RWPE2 (cell line): ENCODE measurements at regions not wholly inside any gene's neighbourhood (a gene's known extent, or its start where the extent isn't known, plus 50 kb on each side); places are given as distances from the start of the nearest gene placed in this dataset.

Experiments used
- ATAC-seq: fragments of 200-7000 bp; cut with Tn5 transposase; 3 replicates; pipeline ENCODE4 v1.9.1; 2021; ENCODE audit warnings: low read depth
- DNase-seq: peaks from one replicate; pipeline ENCODE4 v3.0.0-alpha.2; 2020; ENCODE audit warnings: low spot score
- H3K27ac ChIP-seq: fragments of 450-650 bp; 2 replicates; pipeline ENCODE4 v1.5.1; 2017; ENCODE audit warnings: mild to moderate bottlenecking; ENCODE audit not compliant: poor library complexity, severe bottlenecking
- H3K27me3 ChIP-seq: fragments of 250-450 bp; sonication (Bioruptor Pico); 2 replicates; pipeline ENCODE4 v1.5.1; 2021; ENCODE audit warnings: mild to moderate bottlenecking, moderate library complexity; ENCODE audit not compliant: insufficient read depth, poor library complexity, severe bottlenecking
- H3K36me3 ChIP-seq: fragments of 250-450 bp; sonication (Bioruptor Pico); 2 replicates; pipeline ENCODE4 v1.5.1; 2020; ENCODE audit warnings: low read depth, mild to moderate bottlenecking, moderate library complexity
- H3K4me1 ChIP-seq: fragments of 250-450 bp; sonication (Bioruptor Pico); 2 replicates; pipeline ENCODE4 v1.5.1; 2021; ENCODE audit warnings: mild to moderate bottlenecking, moderate library complexity; ENCODE audit not compliant: insufficient read depth, poor library complexity, severe bottlenecking
- H3K4me3 ChIP-seq: fragments of 250-450 bp; sonication (Bioruptor Pico); 2 replicates; pipeline ENCODE4 v1.5.1; 2021; ENCODE audit warnings: mild to moderate bottlenecking, moderate library complexity; ENCODE audit not compliant: severe bottlenecking
- H3K9me3 ChIP-seq: fragments of 250-450 bp; sonication (Bioruptor Pico); 2 replicates; pipeline ENCODE4 v1.5.1; 2021; ENCODE audit warnings: mild to moderate bottlenecking, moderate library complexity; ENCODE audit not compliant: severe bottlenecking
- TF ChIP-seq, protein P1 (sequence below): fragments of 450-650 bp; IDR thresholded peaks from one replicate; pipeline ENCODE4 v1.5.1; 2017; ENCODE audit warnings: mild to moderate bottlenecking, moderate library complexity; ENCODE audit not compliant: poor library complexity, severe bottlenecking

DNA sequence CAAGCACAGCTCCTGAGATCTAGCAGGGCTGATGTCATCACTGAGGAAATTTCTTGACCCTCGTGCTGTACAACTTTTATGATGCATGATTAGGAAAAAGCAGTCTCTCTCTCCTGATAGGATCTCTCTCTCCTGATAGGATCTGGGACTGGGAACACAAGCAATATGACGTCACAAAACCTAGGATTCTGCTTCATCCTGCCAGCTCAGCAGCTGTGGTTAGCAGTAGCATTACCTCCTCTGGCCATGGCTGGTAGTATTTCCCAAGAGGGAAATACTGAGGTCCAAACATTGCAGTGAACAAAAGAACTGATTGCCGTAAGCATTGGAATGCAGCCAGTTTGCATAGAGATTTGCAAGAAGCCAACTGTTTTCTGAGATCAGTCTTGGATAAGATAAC lies 521.2 kb upstream of the POU3F3 start:
- ATAC-seq (no peak), DNase-seq (no peak)
- TF ChIP-seq, protein P1, sequence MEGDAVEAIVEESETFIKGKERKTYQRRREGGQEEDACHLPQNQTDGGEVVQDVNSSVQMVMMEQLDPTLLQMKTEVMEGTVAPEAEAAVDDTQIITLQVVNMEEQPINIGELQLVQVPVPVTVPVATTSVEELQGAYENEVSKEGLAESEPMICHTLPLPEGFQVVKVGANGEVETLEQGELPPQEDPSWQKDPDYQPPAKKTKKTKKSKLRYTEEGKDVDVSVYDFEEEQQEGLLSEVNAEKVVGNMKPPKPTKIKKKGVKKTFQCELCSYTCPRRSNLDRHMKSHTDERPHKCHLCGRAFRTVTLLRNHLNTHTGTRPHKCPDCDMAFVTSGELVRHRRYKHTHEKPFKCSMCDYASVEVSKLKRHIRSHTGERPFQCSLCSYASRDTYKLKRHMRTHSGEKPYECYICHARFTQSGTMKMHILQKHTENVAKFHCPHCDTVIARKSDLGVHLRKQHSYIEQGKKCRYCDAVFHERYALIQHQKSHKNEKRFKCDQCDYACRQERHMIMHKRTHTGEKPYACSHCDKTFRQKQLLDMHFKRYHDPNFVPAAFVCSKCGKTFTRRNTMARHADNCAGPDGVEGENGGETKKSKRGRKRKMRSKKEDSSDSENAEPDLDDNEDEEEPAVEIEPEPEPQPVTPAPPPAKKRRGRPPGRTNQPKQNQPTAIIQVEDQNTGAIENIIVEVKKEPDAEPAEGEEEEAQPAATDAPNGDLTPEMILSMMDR, result no peak
- Histone ChIP-seq H3K9me3 (no peaks in the 10 kb centered on the region), H3K4me1 (no peaks in the 10 kb centered on the region), H3K27ac (no peak overlapping the region), H3K27me3 (no peaks in the 10 kb centered on the region), H3K4me3 (no peak overlapping the region), H3K36me3 (no peaks in the 10 kb centered on the region)

DNA sequence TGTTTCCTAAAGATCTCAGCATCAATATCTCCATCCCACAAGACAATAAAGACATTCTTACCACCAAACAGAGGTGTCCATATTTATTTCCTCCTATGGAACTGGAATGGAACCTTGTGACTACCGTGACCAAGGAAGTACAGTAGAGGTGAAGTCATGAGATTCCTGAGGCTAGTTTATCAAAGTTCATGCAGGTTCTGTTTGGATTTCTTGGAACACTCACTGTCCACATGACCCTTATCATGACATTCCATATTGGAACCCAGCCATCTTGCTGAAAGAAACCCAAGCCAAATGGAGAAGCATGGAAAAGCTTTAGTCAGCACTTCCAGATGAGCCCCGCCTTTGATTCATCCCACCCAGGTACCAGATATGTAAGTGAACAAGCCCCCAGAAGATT lies 516.0 kb upstream of the POU3F3 start:
- Histone ChIP-seq H3K4me1 (no peaks in the 10 kb centered on the region), H3K27me3 (no peaks in the 10 kb centered on the region), H3K27ac (no peak overlapping the region), H3K9me3 (no peaks in the 10 kb centered on the region), H3K4me3 (no peak overlapping the region), H3K36me3 (no peaks in the 10 kb centered on the region)
- ATAC-seq (no peak), DNase-seq (no peak)
- TF ChIP-seq, protein P1, result no peak

DNA sequence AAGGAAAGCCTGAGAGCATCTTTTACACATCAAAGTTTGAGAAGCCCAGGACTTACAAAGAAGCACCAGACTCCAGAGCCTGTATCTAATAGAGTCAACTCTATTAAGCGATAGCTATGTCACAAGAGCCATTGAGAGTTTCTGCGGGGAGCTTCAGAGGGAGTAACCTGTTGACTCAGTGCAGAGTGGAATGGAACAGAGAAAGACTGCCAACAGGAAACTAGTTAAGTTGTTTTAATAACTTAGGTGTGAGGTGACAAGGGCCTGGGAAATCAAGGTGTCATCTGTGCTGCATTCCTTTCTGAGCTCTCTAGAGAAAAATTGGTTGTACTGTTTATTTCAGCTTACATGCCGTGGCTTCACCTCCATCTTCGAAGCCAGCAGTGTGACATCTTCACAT lies 513.8 kb upstream of the POU3F3 start:
- Histone ChIP-seq H3K27ac (no peak overlapping the region), H3K4me1 (no peaks in the 10 kb centered on the region), H3K27me3 (no peaks in the 10 kb centered on the region), H3K36me3 (no peaks in the 10 kb centered on the region), H3K4me3 (no peak overlapping the region), H3K9me3 (no peaks in the 10 kb centered on the region)
- DNase-seq (no peak), ATAC-seq (no peak)
- TF ChIP-seq, protein P1, result no peak

DNA sequence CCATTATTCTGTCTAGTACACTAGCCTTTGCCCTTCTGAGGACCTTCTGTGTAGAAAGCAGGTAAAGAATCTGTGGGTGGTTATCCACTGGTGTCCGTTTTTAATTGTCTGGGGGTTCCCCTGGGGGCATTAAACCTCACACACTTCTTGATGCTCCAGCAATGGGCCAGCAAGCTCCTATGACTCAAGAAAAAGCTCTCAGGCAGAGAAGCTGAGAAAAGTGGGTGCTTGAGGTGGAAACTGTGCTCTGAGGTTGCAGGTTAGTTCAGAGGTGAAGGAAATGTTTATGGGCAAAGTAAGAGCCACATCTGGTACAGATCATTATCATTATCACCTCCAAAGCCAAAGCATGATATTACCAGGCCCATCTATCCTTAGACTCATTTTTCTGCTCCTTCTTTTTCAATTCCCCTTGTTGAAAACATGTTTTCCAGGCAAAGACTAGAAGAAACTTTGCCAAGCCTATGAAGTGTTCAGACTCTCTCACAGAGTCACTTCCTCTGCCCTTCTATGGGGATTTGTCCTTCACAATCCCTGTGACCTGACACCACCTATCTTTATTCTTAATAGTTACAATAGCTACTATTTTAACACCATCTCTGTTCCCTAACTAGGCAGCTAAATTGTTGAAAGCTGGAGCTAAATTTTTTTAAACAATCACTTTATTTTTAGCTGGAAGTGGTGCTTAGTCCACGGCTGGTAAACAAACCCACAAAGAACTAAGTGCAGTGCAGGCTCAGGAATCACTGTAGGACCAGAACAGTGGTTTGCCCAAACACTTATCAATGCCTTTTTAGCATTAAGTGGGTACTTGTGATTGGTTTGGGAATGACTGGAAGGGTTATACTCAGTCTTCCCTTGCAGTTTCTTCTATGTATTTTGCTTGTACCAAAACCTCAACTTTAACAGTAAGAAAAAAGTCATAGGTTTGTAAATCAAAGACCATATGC lies 512.8 kb upstream of the POU3F3 start:
- Histone ChIP-seq H3K27me3 (peaks cover 3% of the 10 kb centered on the region), H3K4me1 (no peaks in the 10 kb centered on the region), H3K27ac (no peak overlapping the region), H3K36me3 (no peaks in the 10 kb centered on the region), H3K9me3 (no peaks in the 10 kb centered on the region), H3K4me3 (no peak overlapping the region)
- TF ChIP-seq, protein P1, result no peak
- ATAC-seq, result no peak
- no peak for DNase-seq

DNA sequence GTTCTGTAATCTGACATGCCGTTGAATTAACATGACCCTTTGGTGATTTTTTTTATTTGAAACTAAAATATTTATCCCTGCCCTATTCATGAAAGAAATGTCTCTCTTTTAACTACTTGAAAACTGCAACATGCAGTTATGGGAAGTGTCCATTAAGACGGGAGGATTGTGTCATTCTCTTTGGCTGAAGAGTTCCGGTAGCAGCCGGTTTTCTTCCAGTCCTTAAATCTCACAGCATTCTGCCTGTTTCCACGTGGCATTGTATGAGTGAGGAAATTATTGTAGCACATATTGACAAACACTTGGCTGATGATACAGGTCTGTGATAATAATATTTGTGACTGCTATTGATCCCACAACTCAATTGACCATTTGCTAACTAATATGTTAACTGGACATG lies 509.6 kb upstream of the POU3F3 start:
- H3K9me3 ChIP-seq, result no peaks in the 10 kb centered on the region
- no peak overlapping the region for H3K27ac ChIP-seq
- TF ChIP-seq, protein P1, result no peak
- DNase-seq, result no peak
- H3K27me3 ChIP-seq, result peaks cover 3% of the 10 kb centered on the region
- H3K4me1 ChIP-seq, result no peaks in the 10 kb centered on the region
- no peak for ATAC-seq
- H3K4me3 ChIP-seq, result no peak overlapping the region
- H3K36me3 ChIP-seq, result no peaks in the 10 kb centered on the region
